ENCODE measurements at regions not wholly inside any gene's neighbourhood (a gene's known extent, or its start where the extent isn't known, plus 50 kb on each side); places are given as distances from the start of the nearest gene placed in this dataset.

DNA sequence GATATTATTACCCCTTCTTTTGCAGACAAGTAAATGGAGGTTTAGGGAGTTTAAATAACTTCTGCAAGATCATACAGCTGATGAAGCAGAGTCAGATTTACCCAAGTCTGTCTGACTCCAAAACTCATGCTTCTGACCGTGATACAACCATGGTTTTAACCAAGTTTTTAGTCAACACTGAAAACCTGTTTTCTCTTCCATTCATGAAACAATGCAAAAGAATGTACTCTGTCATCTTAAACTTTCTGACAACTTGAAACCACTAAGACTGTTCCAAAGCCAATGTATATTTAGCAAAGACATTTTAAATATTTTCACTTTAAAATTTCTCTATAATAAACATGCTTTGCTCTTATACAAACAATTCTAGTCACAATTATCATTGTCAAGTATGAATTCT, 77.0 kb upstream of the RBMS3 start:
- TF ChIP-seq, protein P1, sequence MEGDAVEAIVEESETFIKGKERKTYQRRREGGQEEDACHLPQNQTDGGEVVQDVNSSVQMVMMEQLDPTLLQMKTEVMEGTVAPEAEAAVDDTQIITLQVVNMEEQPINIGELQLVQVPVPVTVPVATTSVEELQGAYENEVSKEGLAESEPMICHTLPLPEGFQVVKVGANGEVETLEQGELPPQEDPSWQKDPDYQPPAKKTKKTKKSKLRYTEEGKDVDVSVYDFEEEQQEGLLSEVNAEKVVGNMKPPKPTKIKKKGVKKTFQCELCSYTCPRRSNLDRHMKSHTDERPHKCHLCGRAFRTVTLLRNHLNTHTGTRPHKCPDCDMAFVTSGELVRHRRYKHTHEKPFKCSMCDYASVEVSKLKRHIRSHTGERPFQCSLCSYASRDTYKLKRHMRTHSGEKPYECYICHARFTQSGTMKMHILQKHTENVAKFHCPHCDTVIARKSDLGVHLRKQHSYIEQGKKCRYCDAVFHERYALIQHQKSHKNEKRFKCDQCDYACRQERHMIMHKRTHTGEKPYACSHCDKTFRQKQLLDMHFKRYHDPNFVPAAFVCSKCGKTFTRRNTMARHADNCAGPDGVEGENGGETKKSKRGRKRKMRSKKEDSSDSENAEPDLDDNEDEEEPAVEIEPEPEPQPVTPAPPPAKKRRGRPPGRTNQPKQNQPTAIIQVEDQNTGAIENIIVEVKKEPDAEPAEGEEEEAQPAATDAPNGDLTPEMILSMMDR (IDR thresholded peaks at IDR 0.05; ENCODE audit: low read depth, low read length, missing control alignments) = no peak
- no peak overlapping the region for H3K4me3 ChIP-seq (ENCODE audit: low read depth, low read length)
- DNase-seq (ENCODE audit: low read depth) = no peak
- in situ Hi-C loops (cut with HindIII; ENCODE audit: low sequenced_read_pairs) = no loop called here

DNA sequence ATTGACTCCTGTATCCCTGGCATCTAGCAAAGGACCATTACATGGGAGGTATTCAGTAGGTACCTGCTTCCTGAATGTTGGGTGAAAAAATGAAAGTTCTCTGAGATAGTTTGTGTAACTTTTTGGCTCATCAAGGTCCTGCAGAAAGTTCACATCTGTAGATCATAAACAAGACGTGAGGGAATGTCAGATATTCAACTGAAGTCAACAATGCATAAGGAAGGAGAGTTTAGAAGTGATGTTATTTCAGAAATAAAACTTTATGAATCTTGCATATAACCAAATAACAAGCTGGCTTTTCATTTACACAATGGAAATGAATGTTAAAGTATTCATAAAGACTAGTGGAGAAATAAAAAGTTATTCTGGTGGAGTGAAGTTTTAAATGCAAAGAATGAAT, 73.4 kb upstream of the RBMS3 start:
- in situ Hi-C loops (cut with HindIII; ENCODE audit: low sequenced_read_pairs) = no loop called here
- DNase-seq (ENCODE audit: low read depth) = no peak
- TF ChIP-seq, protein P1 (IDR thresholded peaks at IDR 0.05; ENCODE audit: low read depth, low read length, missing control alignments) = no peak
- H3K4me3 ChIP-seq (ENCODE audit: low read depth, low read length) = no peak overlapping the region

DNA sequence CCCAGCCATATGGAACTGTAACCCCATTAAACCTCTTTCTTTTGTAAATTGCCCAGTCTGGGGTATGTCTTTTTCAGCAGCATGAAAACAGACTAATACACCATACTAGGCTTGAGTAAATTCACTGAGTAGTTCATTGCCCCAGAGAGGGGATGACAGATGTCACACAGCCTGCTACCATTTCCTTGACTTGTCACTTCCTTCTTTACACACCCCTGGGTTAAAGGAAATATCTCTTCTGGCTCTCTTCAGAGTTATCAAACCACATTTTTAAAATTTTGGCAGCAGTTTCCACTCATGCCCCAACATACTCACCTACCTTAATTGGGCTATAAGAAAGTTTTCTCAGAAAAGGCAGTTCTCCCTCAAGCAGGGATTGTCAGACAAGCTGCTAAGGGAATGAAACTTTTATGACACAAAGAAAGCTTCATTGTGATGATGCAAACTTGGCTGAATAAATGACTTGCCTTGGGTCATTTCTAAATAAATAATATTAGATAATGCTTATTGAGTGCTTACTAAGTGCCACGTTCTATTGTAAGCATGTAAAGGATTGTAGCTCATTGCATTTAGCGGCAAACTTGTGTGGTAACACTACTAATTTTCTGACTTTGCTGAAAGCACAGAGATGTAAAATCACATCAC, 68.0 kb upstream of the RBMS3 start:
- H3K4me3 ChIP-seq (ENCODE audit: low read depth, low read length) = no peak overlapping the region
- TF ChIP-seq, protein P1 (IDR thresholded peaks at IDR 0.05; ENCODE audit: low read depth, low read length, missing control alignments) = no peak
- DNase-seq (ENCODE audit: low read depth) = no peak
- in situ Hi-C loops (cut with HindIII; ENCODE audit: low sequenced_read_pairs) = loop anchor here (5.0 kb wide), 1 partner anchor 34 kb away; no protein-coding TSS in a partner anchor

DNA sequence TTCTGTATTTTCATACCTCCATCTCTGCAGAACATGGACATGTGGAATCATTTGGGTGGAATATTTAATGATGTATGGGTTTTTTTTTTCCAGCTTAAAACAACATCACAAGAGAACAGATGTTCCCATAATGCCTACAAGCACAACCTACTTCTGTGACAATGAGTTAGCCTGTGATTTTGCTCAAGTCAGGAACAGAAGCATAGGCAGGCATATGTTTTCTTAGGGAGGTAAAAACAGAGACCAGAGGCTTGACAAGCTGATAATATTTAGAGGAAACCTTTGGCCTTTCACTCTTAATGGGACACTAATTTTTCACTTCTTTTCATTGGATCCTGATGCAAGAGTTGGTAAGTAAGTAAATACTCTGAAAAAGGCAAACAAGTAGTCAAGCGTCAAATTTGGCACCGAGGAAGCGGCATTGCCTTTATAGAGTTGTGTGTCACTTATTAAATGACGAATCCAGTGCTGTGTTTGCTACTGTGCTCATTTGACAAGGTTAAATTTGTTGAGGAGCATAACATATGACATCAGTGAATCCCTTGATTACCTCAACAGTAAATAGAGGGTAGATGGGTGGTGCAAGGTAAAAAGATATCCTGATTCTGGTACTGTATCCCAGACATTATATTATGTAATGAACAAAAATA, 66.7 kb upstream of the RBMS3 start:
- no peak overlapping the region for H3K4me3 ChIP-seq (ENCODE audit: low read depth, low read length)
- in situ Hi-C loops (cut with HindIII; ENCODE audit: low sequenced_read_pairs) = loop anchor here (5.0 kb wide), 1 partner anchor 33 kb away; no protein-coding TSS in a partner anchor
- TF ChIP-seq, protein P1 (IDR thresholded peaks at IDR 0.05; ENCODE audit: low read depth, low read length, missing control alignments) = no peak
- no peak for DNase-seq (ENCODE audit: low read depth)

DNA sequence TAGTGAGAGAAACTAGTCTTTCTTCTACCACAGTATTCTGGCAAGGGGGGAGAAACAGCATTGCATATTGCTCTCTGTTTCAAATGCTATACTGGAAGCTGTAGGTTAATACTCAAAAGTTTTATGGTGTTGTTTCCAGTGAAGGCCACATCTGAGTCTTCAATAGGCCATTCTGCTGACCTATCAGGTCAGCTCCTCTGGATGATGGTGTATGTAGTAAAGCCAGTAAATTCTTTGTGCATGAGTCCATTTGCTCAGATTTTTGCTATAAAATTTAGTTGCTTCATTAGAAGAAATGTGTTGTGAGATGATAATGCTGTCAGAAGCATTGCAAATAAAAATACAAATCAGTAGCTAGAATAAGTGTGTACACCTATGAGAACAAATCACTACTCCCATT, 64.9 kb upstream of the RBMS3 start:
- no peak for DNase-seq (ENCODE audit: low read depth)
- TF ChIP-seq, protein P1 (IDR thresholded peaks at IDR 0.05; ENCODE audit: low read depth, low read length, missing control alignments) = no peak
- in situ Hi-C loops (cut with HindIII; ENCODE audit: low sequenced_read_pairs) = no loop called here
- H3K4me3 ChIP-seq (ENCODE audit: low read depth, low read length) = no peak overlapping the region

DNA sequence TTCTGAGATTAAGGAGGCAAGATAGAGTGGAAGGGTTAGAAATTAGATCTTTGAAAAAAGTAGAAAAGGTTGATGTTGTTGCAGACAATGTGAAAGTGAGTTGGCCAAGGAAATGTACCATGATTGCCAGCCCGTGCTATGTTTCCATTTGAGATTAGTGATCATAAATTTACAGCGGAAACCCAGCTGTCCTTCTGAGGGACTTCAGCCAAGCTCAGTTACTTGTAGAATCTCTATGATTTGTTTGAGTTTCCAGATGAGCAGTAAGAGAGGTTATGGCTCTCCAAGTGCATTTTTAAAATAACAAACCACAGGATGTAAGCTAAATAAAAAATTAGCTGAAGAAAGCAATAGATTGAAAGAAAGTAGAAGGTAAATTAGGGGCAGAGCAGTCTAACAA, 54.2 kb upstream of the RBMS3 start:
- TF ChIP-seq, protein P1 (IDR thresholded peaks at IDR 0.05; ENCODE audit: low read depth, low read length, missing control alignments) = no peak
- in situ Hi-C loops (cut with HindIII; ENCODE audit: low sequenced_read_pairs) = no loop called here
- peak; percentile 6 for DNase-seq (ENCODE audit: low read depth)
- no peak overlapping the region for H3K4me3 ChIP-seq (ENCODE audit: low read depth, low read length)
